OCI-LY7 (cell line): ENCODE measurements at regions not wholly inside any gene's neighbourhood (a gene's known extent, or its start where the extent isn't known, plus 50 kb on each side); places are given as distances from the start of the nearest gene placed in this dataset.

Source experiments
- BruUV-seq: library from RNA; stranded (reverse); fragments of 400-500 nt; replicated peaks from 2 replicates; lab custom pipeline; 2021; lab: Mats Ljungman, UMichigan
- CTCF ChIA-PET: fragments of 300-600 bp; sonication (Branson Sonifier 250); formaldehyde crosslinking; loops from one replicate; lab custom pipeline; 2022; ENCODE audit warnings: antibody characterized with exemption; ENCODE audit not compliant: unreplicated experiment; lab: Charles Lee
- POLR2A ChIA-PET: fragments of 300-600 bp; sonication (Branson Sonifier 250); formaldehyde crosslinking; loops from one replicate; lab custom pipeline; 2022; ENCODE audit warnings: antibody characterized with exemption; lab: Charles Lee
- DNase-seq: peaks from one replicate; pipeline ENCODE4 v3.0.0-alpha.2; 2015; ENCODE audit warnings: low spot score
- H2AFZ ChIP-seq: fragments of 200-600 bp; sonication (generic), shearing (Covaris generic); 2 replicates; pipeline ENCODE4 v1.6.1; 2014; ENCODE audit warnings: mild to moderate bottlenecking, antibody characterized with exemption, low read length, moderate library complexity
- H3K27ac ChIP-seq: fragments of 200-600 bp; sonication (generic); 2 replicates; pipeline ENCODE4 v1.5.1; 2014; ENCODE audit warnings: mixed run types, low read depth, mild to moderate bottlenecking, moderate library complexity, low read length, inconsistent platforms; ENCODE audit not compliant: poor library complexity, severe bottlenecking
- H3K36me3 ChIP-seq: fragments of 200-600 bp; sonication (generic); 2 replicates; pipeline ENCODE4 v1.6.1; 2014; ENCODE audit warnings: mild to moderate bottlenecking, antibody characterized with exemption, low read length, moderate library complexity, mixed read lengths; ENCODE audit not compliant: insufficient read depth
- H3K4me1 ChIP-seq: fragments of 200-600 bp; sonication (generic); 2 replicates; pipeline ENCODE4 v1.5.1; 2014; ENCODE audit warnings: mild to moderate bottlenecking, low read length; ENCODE audit not compliant: insufficient read depth, poor library complexity, severe bottlenecking
- H3K4me2 ChIP-seq: fragments of 200-600 bp; sonication (generic); 2 replicates; pipeline ENCODE4 v1.6.1; 2014; ENCODE audit warnings: mild to moderate bottlenecking, low read length
- H3K4me3 ChIP-seq: fragments of 200-600 bp; sonication (generic); 2 replicates; pipeline ENCODE4 v1.5.1; 2014; ENCODE audit warnings: mild to moderate bottlenecking, low read depth, low read length; ENCODE audit not compliant: poor library complexity, severe bottlenecking
- H3K79me2 ChIP-seq: fragments of 200-600 bp; sonication (generic); 2 replicates; pipeline ENCODE4 v1.6.1; 2016; ENCODE audit warnings: low read depth, mild to moderate bottlenecking, low read length, moderate library complexity, mixed read lengths; ENCODE audit not compliant: insufficient read depth
- H3K9me2 ChIP-seq: fragments of 200-600 bp; sonication (generic); 2 replicates; pipeline ENCODE4 v1.6.1; 2016; ENCODE audit warnings: mild to moderate bottlenecking, low read length, mixed read lengths; ENCODE audit not compliant: insufficient read depth
- H3K9me3 ChIP-seq: fragments of 200-600 bp; sonication (generic); 2 replicates; pipeline ENCODE4 v1.6.1; 2014; ENCODE audit warnings: mild to moderate bottlenecking, mixed run types, low read length, mixed read lengths
- H4K20me1 ChIP-seq: fragments of 200-600 bp; sonication (generic); 2 replicates; pipeline ENCODE4 v1.6.1; 2014; ENCODE audit warnings: mild to moderate bottlenecking, antibody characterized with exemption, low read length, moderate library complexity, mixed read lengths; ENCODE audit not compliant: insufficient read depth
- EZH2phosphoT487 ChIP-seq: fragments of 200-600 bp; sonication (generic); IDR thresholded peaks from 2 replicates; pipeline ENCODE4 v1.6.1; 2018; ENCODE audit warnings: low read depth, borderline replicate concordance, mild to moderate bottlenecking, mixed run types, antibody characterized with exemption, low read length, moderate library complexity, mixed read lengths
- intact Hi-C: fragments of 100-400 bp; cut with micrococcal nuclease; formaldehyde crosslinking; loops from one replicate; pipeline ENCODE4 v1.10.0; 2022; ENCODE audit not compliant: unreplicated experiment
- TF ChIP-seq, protein P1 (sequence below): fragments of 200-600 bp; sonication (generic); conservative IDR thresholded peaks from 2 replicates; pipeline ENCODE4 v1.5.1; 2014; ENCODE audit warnings: mild to moderate bottlenecking, antibody characterized with exemption, low read length, moderate library complexity, mixed read lengths

- ChIA-PET CTCF (no interaction called here), POLR2A (no interaction called here)
- no TSS peak for BruUV-seq
These were observed 984.1 kb downstream of the UQCRFS1 start for GRCh38 chr19:28228854-28229253.

DNA sequence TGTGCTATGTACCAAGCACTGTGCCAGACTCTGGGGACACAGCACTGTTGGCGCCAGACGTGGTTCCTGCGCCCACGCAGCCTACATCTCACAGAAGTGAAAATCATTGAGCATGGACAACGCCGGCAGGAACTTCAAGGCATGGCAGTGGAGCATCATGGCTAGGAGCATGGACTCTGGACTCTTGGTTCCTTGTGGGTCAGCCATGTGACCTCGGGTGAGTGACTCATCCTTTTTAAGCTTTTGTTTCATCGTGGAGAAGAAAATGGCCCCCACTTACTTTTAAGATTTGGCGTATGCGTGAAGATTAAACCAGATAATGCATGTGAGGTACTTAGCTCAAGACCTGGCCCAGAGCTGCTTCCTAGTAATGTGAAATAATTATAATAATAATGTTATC is 988.5 kb downstream of the UQCRFS1 start:
- POLR2A ChIA-PET = no interaction called here

More at GRCh38 chr19:28228854-28229253, 984.1 kb downstream of the UQCRFS1 start:
- no peak for DNase-seq
- no peaks in the 10 kb centered on the region for H3K36me3 ChIP-seq
- no peak overlapping the region for H3K27ac ChIP-seq
- no peak overlapping the region for H3K4me2 ChIP-seq
- TF ChIP-seq, protein P1, sequence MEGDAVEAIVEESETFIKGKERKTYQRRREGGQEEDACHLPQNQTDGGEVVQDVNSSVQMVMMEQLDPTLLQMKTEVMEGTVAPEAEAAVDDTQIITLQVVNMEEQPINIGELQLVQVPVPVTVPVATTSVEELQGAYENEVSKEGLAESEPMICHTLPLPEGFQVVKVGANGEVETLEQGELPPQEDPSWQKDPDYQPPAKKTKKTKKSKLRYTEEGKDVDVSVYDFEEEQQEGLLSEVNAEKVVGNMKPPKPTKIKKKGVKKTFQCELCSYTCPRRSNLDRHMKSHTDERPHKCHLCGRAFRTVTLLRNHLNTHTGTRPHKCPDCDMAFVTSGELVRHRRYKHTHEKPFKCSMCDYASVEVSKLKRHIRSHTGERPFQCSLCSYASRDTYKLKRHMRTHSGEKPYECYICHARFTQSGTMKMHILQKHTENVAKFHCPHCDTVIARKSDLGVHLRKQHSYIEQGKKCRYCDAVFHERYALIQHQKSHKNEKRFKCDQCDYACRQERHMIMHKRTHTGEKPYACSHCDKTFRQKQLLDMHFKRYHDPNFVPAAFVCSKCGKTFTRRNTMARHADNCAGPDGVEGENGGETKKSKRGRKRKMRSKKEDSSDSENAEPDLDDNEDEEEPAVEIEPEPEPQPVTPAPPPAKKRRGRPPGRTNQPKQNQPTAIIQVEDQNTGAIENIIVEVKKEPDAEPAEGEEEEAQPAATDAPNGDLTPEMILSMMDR = no peak
- no peak for TF ChIP-seq EZH2phosphoT487
- no peak overlapping the region for H3K4me3 ChIP-seq
- H3K9me2 ChIP-seq = no peaks in the 10 kb centered on the region
- H4K20me1 ChIP-seq = no peaks in the 10 kb centered on the region
- intact Hi-C loops = no loop called here
- H3K4me1 ChIP-seq = no peaks in the 10 kb centered on the region
- no peaks in the 10 kb centered on the region for H3K9me3 ChIP-seq
- no peak overlapping the region for H2AFZ ChIP-seq
- no peaks in the 10 kb centered on the region for H3K79me2 ChIP-seq

DNA sequence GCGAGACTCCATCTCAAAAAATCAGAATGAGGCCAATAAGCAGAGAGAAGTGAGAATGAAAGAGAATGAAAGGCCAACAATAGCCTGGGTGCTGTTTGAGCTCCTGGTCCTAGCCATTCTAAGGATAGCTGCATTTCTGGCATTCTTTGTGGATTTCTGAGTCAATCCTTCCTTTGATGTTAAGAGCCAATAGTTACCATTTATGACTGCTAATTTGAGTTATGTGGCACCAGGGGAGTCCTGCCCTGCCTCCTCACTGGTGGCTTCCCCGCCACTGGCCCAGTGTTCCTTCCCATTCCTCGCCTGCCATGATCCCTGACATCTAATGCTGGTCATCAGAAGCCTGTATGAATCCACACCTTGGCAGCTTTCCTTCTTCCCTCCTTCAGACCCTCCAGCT is 991.2 kb downstream of the UQCRFS1 start:
- Histone ChIP-seq H4K20me1 (no peaks in the 10 kb centered on the region), H3K4me2 (no peak overlapping the region), H3K9me3 (no peaks in the 10 kb centered on the region), H2AFZ (no peak overlapping the region), H3K36me3 (no peaks in the 10 kb centered on the region), H3K9me2 (no peaks in the 10 kb centered on the region), H3K79me2 (no peaks in the 10 kb centered on the region), H3K4me3 (no peak overlapping the region), H3K4me1 (no peaks in the 10 kb centered on the region), H3K27ac (no peak overlapping the region)
- CTCF ChIA-PET = no interaction called here
- TF ChIP-seq, protein P1 = no peak
- no peak for TF ChIP-seq EZH2phosphoT487
- POLR2A ChIA-PET = no interaction called here
- intact Hi-C loops = no loop called here
- DNase-seq = no peak
- no TSS peak for BruUV-seq

More for the DNA sequence above, 988.5 kb downstream of the UQCRFS1 start:
- H2AFZ ChIP-seq = no peak overlapping the region
- no peak overlapping the region for H3K4me3 ChIP-seq
- no peak for TF ChIP-seq EZH2phosphoT487
- TF ChIP-seq, protein P1 = no peak
- H3K36me3 ChIP-seq = no peaks in the 10 kb centered on the region
- H3K9me2 ChIP-seq = no peaks in the 10 kb centered on the region
- no peaks in the 10 kb centered on the region for H3K79me2 ChIP-seq
- no peak for DNase-seq
- no TSS peak for BruUV-seq
- H3K4me1 ChIP-seq = no peaks in the 10 kb centered on the region
- CTCF ChIA-PET = no interaction called here
- no peaks in the 10 kb centered on the region for H3K9me3 ChIP-seq
- no peak overlapping the region for H3K4me2 ChIP-seq
- intact Hi-C loops = no loop called here
- no peak overlapping the region for H3K27ac ChIP-seq
- H4K20me1 ChIP-seq = no peaks in the 10 kb centered on the region
